ENCODE measurements at regions not wholly inside any gene's neighbourhood (a gene's known extent, or its start where the extent isn't known, plus 50 kb on each side); places are given as distances from the start of the nearest gene placed in this dataset.
"Not testable (repeated sequence)": the region's sequence is repeated elsewhere in the genome, so short reads cannot be mapped to it uniquely, and the experiment has no call there.

DNA sequence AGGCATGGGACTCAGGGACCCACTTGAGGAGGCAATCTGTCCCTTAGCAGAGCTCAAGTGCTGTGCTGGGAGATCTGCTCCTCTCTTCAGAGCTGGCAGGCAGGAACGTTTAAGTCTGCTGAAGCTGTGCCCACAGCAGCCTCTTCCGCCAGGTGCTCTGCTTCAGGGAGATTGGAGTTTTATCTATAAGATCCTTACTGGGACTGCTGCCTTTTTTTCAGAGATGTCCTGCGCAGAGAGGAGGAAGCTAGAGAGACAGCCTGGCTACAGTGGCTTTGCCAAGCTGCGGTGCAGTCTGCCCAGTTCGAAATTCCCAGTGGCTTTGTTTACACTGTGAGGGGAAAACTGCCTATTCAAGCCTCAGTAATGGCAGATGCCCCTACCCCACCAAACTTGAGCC is 329.8 kb downstream of the BMPER start:
- TF ChIP-seq SUZ12 (IDR thresholded peaks at IDR 0.05; ENCODE audit: extremely low read depth, insufficient read depth, insufficient read length); YY1 (IDR thresholded peaks at IDR 0.05; ENCODE audit: insufficient read depth, insufficient read length): not testable (repeated sequence)
